ENCODE measurements at regions not wholly inside any gene's neighbourhood (a gene's known extent, or its start where the extent isn't known, plus 50 kb on each side); places are given as distances from the start of the nearest gene placed in this dataset.
A peak's percentile ranks its signal among the peaks of the same experiment; 100 is the strongest.

DNA sequence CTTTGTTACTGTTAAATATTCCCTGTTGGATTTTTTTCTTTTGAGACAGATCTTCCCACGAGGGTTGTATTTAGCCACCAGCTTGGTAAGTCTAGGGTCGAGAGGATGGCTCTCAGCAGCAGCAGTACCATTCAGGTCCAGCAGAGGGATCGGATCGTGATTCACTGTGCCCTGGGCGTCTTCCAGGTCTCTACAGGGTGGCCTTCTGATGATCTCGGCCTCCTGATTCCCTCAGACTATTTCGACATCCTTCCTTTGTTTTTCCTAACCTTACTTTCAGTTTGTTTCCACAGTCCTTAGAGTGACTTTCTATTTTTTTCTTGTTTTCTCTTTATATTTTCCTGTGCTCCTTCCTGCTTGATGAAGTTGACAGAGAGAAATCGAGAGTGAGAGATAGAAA, 1436.9 kb downstream of the UQCRFS1 start:
- peak; percentile 6 for DNase-seq

GRCh38 chr19:27775395-27775794, 1437.6 kb downstream of the UQCRFS1 start:
- DNase-seq, result no peak

- DNase-seq, result no peak
Measured at GRCh38 chr19:27774827-27775226, 1438.1 kb downstream of the UQCRFS1 start.

DNA sequence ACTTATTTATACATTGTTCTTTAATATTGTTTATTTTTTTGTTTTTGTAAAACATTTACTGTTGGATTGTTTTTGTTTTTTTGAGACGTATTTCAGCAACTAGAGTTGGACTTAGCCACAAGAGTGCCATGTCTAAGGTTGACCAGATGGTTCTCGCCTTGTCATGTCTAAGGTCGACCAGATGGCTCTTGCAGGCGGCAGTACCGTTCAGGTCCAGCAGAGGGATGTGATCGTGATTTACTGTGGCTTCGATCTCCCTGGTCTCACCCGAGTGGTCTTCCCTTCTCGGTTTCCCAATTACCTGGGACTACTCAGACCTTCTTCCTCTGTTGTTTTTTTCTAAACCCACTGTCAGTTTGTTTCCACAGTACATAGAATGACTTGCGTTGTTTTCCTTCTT, 1438.6 kb downstream of the UQCRFS1 start:
- no peak for DNase-seq

GRCh38 chr19:27773318-27774094, 1439.4 kb downstream of the UQCRFS1 start:
- no peak for DNase-seq

- DNase-seq, result no peak
Measured at GRCh38 chr19:27772059-27772458, 1440.9 kb downstream of the UQCRFS1 start.

- DNase-seq, result no peak
Measured at GRCh38 chr19:27770095-27770494, 1442.9 kb downstream of the UQCRFS1 start.

- DNase-seq, result no peak
Measured at GRCh38 chr19:27767234-27767633, 1445.7 kb downstream of the UQCRFS1 start.

- no peak for DNase-seq
Measured at GRCh38 chr19:27765912-27766725, 1446.8 kb downstream of the UQCRFS1 start.

GRCh38 chr19:27765397-27765796, 1447.6 kb downstream of the UQCRFS1 start:
- no peak for DNase-seq

DNA sequence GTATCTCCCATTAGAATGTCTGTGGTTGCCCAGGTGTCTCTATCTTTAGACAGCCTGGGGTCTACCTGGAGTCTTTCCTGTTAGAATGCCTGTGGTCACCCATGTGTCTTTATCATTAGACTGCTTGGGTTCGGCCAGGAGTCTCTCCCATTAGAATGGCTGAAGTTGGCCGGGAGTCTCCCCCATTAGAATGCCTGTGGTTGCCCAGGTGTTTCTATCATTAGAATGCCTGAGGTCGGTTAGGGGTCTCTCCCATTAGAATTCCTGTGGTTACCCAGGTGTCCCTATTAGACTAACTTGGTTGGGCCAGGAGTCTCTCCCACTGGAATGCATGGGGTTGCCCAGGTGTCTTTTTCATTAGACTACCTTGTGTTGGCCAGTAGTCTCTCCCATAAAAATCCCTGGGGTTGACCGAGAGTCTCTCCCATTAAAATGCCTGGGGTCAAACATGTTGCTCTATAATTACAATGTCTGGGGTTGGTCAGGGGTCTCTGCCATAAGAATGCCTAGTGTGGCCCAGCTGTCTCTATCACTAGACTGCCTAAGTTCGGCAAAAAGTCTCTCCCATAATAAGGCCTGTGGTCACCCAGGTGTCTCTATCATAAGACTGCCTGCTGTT, 1448.7 kb downstream of the UQCRFS1 start:
- no peak for DNase-seq

DNA sequence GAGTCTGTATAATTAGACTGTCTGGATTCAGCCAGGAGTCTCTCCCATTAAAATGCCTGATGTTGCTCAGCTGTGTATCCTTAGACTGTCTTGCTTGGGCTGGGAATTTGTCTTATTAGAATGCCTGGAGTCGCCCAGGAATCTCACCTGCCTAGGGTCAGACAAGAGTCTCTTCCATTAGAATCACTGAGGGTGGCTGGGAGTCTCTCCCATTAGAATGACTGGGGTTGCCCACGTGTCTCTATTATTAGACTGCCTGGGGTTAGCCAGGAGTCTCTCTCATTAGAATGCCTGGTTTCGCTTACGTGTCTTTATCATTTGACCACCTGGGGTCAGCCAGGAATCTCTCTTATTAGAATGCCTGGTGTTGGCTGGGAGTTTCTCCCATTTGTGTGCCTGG, 1450.0 kb downstream of the UQCRFS1 start:
- DNase-seq, result no peak

DNA sequence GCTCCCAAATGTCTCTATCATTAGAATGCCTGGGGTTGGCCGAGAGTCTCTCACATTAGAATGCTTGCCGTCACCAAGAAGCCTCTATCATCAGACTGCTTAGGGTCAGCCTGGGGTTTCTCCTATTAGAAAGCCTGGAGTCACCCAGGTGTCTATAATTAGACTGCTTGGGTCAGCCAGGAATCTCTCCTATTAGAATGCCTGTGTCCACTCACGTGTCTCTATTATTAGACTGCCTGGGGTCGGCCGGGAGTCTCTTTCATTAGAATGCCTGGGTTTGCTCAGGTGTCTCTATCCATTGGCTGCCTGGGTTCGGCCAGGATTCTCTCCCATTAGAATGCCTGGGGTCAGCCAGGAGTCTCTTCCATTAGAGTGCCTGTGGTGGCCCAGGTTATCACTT, 1453.1 kb downstream of the UQCRFS1 start:
- no peak for DNase-seq

DNA sequence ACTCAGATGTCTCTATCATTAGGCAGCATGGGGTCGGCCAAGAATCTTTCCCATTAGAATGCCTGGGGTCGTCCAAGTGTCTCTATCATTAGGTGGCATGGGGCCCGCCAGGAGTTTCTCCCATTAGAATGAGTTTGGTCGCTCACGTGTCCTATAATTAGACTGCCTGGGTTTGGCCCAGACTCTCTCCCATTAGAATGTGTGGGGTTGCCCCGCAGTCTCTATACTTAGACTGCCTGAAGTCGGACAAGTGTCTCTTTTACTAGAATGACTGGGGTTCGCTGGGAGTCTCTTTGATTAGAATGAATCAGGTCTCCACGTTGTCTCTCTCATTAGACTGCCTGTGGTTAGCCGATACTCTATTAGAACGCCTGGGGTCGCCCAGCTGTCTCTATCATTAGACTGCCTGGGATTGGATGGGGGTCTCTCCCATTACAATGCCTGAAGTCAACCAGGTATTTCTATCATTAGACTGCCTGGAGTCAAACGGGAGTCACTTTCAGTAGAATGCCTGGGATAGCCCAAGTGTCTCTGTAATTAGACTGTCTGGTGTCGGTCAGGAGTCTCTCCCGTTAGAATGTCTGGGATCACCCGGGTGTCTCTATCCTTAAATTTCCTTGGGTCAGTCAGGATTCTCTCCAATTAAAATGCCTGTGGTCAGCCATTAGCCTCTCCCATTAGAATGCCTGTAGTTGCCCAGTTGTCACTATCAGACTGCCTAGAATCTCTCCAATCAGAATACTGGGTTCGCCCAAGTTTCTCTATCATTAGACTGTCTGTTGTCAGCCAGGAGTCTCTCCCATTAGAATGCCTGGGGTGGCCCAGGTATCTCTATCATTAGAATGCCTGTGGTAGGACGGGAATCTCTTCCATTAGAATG, 1454.1 kb downstream of the UQCRFS1 start:
- DNase-seq, result no peak

DNA sequence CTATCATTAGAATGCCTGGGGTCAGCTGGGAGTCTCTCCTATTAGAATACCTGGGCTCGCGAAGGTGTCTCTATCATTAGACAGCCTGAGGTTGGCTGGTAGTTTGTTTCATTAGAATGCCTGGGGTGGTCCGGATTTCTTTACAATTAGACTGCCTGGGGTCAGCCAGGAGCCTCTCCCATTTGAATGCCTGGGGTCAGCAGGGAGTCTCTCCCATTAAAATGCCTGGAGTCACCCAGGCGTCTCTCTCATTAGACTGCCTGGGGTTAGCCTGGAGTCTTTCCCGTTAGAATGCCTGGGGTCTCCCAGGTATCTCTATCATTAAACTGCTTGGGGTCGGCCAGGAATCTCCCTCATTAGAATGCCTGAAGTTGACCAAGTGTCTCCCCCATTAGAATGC, 1458.3 kb downstream of the UQCRFS1 start:
- DNase-seq, result no peak

DNA sequence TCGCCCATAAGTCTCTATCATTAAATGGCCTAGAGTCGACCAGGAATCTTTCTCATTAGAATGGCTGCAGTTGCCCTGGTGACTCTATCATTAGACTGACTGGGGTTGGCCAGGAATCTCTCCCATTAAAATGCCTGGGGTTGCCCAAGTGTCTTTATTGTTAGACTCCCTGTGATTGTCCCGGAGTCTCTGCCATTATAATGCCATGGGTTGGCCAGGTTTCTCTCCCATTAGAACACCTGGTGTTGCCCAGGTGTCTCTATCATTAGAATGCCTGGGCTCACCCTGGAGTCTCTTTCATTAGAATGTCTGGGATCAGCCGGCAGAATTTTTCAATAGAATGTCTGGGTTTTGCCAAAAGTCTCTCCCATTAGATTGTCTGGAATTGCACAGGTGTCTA, 1459.3 kb downstream of the UQCRFS1 start:
- DNase-seq, result no peak

DNA sequence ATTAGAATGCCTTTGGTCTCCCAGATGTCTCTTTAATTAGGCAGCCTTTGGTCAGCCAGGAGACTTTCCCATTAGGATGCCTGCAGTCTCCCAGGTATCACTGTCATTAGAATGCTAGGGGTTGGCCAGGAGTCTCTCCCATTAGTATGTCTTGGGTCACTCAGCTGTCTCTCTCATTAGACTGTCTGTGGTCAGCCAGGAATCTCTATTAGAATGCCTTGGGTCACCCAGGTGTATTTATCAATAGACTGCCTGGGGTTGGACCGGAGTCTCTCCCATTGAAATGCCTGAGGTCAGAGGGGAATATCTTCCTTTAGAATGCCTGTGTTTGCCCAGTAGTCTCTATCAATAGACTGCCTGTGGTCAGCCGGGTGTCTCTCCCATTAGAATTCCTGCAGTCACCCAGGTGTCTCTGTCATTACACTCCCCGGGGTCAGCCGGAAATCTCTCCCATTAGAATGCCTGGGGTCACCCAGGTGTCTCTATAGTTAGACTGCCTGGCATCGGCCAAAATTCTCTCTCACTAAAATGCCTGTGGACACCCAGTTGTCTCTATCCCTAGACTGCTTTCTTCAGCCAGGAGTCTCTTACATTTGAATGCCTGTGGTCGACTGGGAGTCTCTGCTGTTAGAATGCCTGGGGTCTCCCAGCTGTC, 1460.3 kb downstream of the UQCRFS1 start:
- no peak for DNase-seq

DNA sequence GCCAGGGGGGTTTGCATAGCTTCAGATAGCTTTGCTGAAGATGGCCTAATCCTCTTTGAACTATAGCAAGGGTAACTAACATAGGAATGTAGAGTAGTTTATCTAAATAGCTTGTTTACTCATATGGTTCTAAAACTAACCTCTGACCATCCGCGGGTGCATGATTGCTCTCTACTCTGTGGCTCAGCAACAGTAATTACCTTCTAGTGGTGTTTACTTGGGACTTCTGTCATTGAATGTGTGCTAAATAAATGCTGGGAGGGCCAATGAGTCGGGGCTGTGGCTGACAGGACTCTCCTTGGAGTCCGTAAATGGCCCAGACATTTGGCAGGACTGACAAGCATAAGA, 1461.9 kb downstream of the UQCRFS1 start:
- no peak for DNase-seq

DNA sequence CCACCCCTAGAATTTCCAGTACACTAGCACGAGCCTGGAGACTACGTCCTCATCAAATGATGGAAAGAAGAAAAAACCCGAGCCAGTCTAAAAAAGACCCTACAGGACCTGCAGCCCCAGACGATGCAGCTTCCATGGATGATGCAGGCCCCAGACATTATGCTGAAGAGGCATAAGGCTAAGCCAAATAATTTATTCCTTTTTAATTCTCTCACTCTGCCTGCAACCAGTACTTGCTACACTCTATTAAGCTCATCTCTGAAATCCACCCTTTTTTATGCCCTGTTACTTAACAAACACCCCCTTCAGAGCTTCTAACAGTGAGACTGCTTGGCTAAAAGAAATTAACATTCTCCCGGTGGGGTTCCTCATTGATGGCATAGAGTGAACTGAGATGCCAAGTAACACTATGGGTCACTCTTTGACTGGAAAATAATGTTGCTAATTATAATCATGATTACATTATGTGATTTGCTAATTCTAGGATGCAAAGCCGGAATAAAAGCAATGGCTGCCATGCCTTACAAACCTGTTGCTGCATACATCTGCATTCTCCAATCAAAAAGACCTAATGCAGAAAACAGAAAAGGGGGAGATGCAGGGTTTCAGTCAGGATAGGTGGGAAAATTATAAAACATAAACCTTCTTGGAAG, 1462.4 kb downstream of the UQCRFS1 start:
- no peak for DNase-seq

DNA sequence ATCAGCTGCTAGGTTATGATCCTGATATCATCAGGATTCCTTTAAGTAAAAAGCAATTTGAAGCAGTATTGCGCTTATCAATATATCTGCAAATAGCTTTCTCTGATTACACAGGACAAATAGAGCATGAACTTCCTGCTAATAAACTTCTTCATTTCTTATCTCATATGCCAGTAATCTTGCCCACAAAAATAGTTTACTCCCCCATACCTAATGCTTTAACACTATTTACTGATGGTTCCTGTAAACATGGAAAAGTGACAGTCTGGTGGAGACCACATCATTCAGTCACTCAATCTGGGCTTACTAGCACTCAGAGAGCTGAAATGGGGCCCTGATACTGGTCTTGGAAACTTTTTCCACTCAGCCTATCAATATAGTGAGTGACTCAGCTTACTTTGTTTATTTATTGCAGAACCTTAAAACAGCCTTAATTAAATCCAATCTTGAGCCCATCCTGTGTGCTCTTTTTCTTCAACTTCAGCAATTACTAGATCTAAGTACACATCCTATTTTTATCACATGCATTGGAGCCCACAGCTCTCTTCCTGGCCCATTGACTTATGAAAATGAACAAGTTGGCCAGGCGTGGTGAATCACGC, 1464.3 kb downstream of the UQCRFS1 start:
- no peak for DNase-seq

GRCh38 chr19:27746691-27747380, 1466.1 kb downstream of the UQCRFS1 start:
- DNase-seq, result no peak

All from fibroblast of skin of right quadriceps (primary cell).